BJ (cell line): ENCODE measurements at regions not wholly inside any gene's neighbourhood (a gene's known extent, or its start where the extent isn't known, plus 50 kb on each side); places are given as distances from the start of the nearest gene placed in this dataset.

ENCODE experiments used
- CTCF ChIA-PET: fragments of 350-600 bp; formaldehyde crosslinking; extraction: SDS; loops from one replicate; lab custom pipeline; 2021; ENCODE audit warnings: antibody characterized with exemption, inconsistent platforms; lab: Yijun Ruan, JAX
- POLR2A ChIA-PET: fragments of 300-600 bp; sonication (Branson Sonifier 250); formaldehyde crosslinking; extraction: SDS; loops from one replicate; lab custom pipeline; 2021; ENCODE audit warnings: antibody characterized with exemption; lab: Charles Lee
- DNase-seq: peaks from one replicate; pipeline ENCODE4 v3.0.0-alpha.2; 2011; ENCODE audit warnings: low read depth
- H3K27me3 ChIP-seq: 2 replicates; pipeline ENCODE4 v1.6.0; 2011; ENCODE audit warnings: low read length; ENCODE audit not compliant: control insufficient read depth, insufficient read depth
- H3K36me3 ChIP-seq: 2 replicates; pipeline ENCODE4 v1.5.1; 2011; ENCODE audit warnings: low read length; ENCODE audit not compliant: control insufficient read depth, insufficient read depth
- H3K4me3 ChIP-seq: 2 replicates; pipeline ENCODE4 v1.5.1; 2011; ENCODE audit warnings: low read depth, mild to moderate bottlenecking, control low read depth, low read length
- CTCF ChIP-seq: IDR thresholded peaks from 2 replicates; pipeline ENCODE4 v1.5.1; 2011; ENCODE audit warnings: low read depth, mild to moderate bottlenecking, control low read depth, inconsistent platforms, low read length, moderate library complexity; ENCODE audit not compliant: insufficient read depth

- no peak for TF ChIP-seq CTCF
- Histone ChIP-seq H3K27me3 (no peaks in the 10 kb centered on the region), H3K4me3 (no peak overlapping the region), H3K36me3 (no peaks in the 10 kb centered on the region)
- DNase-seq = no peak
- CTCF ChIA-PET = no interaction called here
- POLR2A ChIA-PET = no interaction called here
Observed at GRCh38 chr7:84294391-84294790, 99.8 kb upstream of the SEMA3A start.

GRCh38 chr7:84291756-84292155 is 97.2 kb upstream of the SEMA3A start:
- no peak for TF ChIP-seq CTCF
- H3K36me3 ChIP-seq = no peaks in the 10 kb centered on the region
- H3K27me3 ChIP-seq = no peaks in the 10 kb centered on the region
- CTCF ChIA-PET = interaction anchor here (1.5 kb wide), 1 partner anchor 71 kb away, joined by 3 read pairs; no protein-coding TSS in a partner anchor
- POLR2A ChIA-PET = no interaction called here
- no peak overlapping the region for H3K4me3 ChIP-seq
- no peak for DNase-seq

- CTCF ChIA-PET = no interaction called here
- TF ChIP-seq CTCF = no peak
- POLR2A ChIA-PET = no interaction called here
- Histone ChIP-seq H3K27me3 (no peaks in the 10 kb centered on the region), H3K36me3 (no peaks in the 10 kb centered on the region), H3K4me3 (no peak overlapping the region)
- DNase-seq = no peak
Observed at GRCh38 chr7:84283798-84284197, 89.2 kb upstream of the SEMA3A start.

GRCh38 chr7:84281518-84281917 is 86.9 kb upstream of the SEMA3A start:
- no peak overlapping the region for H3K4me3 ChIP-seq
- no peak for TF ChIP-seq CTCF
- no peaks in the 10 kb centered on the region for H3K27me3 ChIP-seq
- no peak for DNase-seq
- POLR2A ChIA-PET = no interaction called here
- CTCF ChIA-PET = no interaction called here
- H3K36me3 ChIP-seq = no peaks in the 10 kb centered on the region

- DNase-seq = no peak
- H3K27me3 ChIP-seq = no peaks in the 10 kb centered on the region
- no peaks in the 10 kb centered on the region for H3K36me3 ChIP-seq
- ChIA-PET POLR2A (no interaction called here), CTCF (interaction anchor here (0.9 kb wide), 1 partner anchor 9 kb away, joined by 3 read pairs; no protein-coding TSS in a partner anchor)
- no peak overlapping the region for H3K4me3 ChIP-seq
- no peak for TF ChIP-seq CTCF
Observed at GRCh38 chr7:84277628-84278224, 83.1 kb upstream of the SEMA3A start.
